Glomerular visceral epithelial cell (primary cell): ENCODE measurements at regions not wholly inside any gene's neighbourhood (a gene's known extent, or its start where the extent isn't known, plus 50 kb on each side); places are given as distances from the start of the nearest gene placed in this dataset.

Experiments used
- DNase-seq: peaks from one replicate; pipeline ENCODE4 v3.0.0-alpha.2; 2016; ENCODE audit errors: extremely low spot score

- no peak for DNase-seq
These were observed 96.8 kb upstream of the AGR3 start for GRCh38 chr7:16978358-16979244.

GRCh38 chr7:16980539-16980938, 98.8 kb upstream of the AGR3 start:
- DNase-seq = no peak

- peak; percentile 50 for DNase-seq
These were observed 101.0 kb upstream of the AGR3 start for GRCh38 chr7:16982640-16983350.

- DNase-seq = no peak
These were observed 102.6 kb upstream of the AGR3 start for GRCh38 chr7:16984375-16984774.

GRCh38 chr7:16985621-16986020, 103.8 kb upstream of the AGR3 start:
- DNase-seq = no peak

GRCh38 chr7:16986755-16987154, 105.0 kb upstream of the AGR3 start:
- no peak for DNase-seq

- DNase-seq = peak; percentile 12
These were observed 108.1 kb upstream of the AGR3 start for GRCh38 chr7:16989811-16990413.

- DNase-seq = no peak
These were observed 109.8 kb upstream of the AGR3 start for GRCh38 chr7:16991551-16991950.

GRCh38 chr7:16993543-16993942, 111.8 kb upstream of the AGR3 start:
- no peak for DNase-seq

- no peak for DNase-seq
These were observed 116.8 kb upstream of the AGR3 start for GRCh38 chr7:16998481-16999051.

GRCh38 chr7:16999541-17000267, 117.9 kb upstream of the AGR3 start:
- no peak for DNase-seq

- DNase-seq = no peak
These were observed 123.5 kb upstream of the AGR3 start for GRCh38 chr7:17005271-17005670.

- no peak for DNase-seq
These were observed 126.1 kb upstream of the AGR3 start for GRCh38 chr7:17007841-17008240.

- DNase-seq = peak; percentile 1
These were observed 127.4 kb upstream of the AGR3 start for GRCh38 chr7:17009007-17009719.

- DNase-seq = no peak
These were observed 128.2 kb upstream of the AGR3 start for GRCh38 chr7:17009933-17010332.

- no peak for DNase-seq
These were observed 129.0 kb upstream of the AGR3 start for GRCh38 chr7:17010637-17011300.

- no peak for DNase-seq
These were observed 131.4 kb upstream of the AGR3 start for GRCh38 chr7:17013204-17013603.

- DNase-seq = no peak
These were observed 132.9 kb upstream of the AGR3 start for GRCh38 chr7:17014686-17015085.

- DNase-seq = no peak
These were observed 133.8 kb upstream of the AGR3 start for GRCh38 chr7:17015598-17016031.

- DNase-seq = no peak
These were observed 134.7 kb upstream of the AGR3 start for GRCh38 chr7:17016402-17017010.
